ENCODE measurements at regions not wholly inside any gene's neighbourhood (a gene's known extent, or its start where the extent isn't known, plus 50 kb on each side); places are given as distances from the start of the nearest gene placed in this dataset.

- Histone ChIP-seq H3K4me3 (no peak overlapping the region), H3K27me3 (no peaks in the 10 kb centered on the region), H3K36me3 (no peaks in the 10 kb centered on the region), H3K9me3 (no peaks in the 10 kb centered on the region), H3K4me1 (no peaks in the 10 kb centered on the region), H3K27ac (no peak overlapping the region)
- DNase-seq, result no peak
- TF ChIP-seq EP300 (IDR thresholded peaks at IDR 0.05; ENCODE audit: low read depth), result no peak
- no peak for TF ChIP-seq POLR2AphosphoS5 (IDR thresholded peaks at IDR 0.05)
- no peak for TF ChIP-seq POLR2A (IDR thresholded peaks at IDR 0.05)
- TF ChIP-seq CTCF (IDR thresholded peaks at IDR 0.05), result no peak
- WGBS, 2 donors (ENCODE audit: low coverage in 1 of 2), result 83 to 86% methylated on average over 1 to 8 of the region's 8 CpGs
- intact Hi-C loops (cut with DNase I; ENCODE audit: low total_unique reads) (no loop called here), in situ Hi-C loops (cut with MboI; ENCODE audit: low pct_ligation_motif_present in 1 of 4, low pct_unique_long_range_greater_than_20kb in 1 of 4, low sequenced_read_pairs in 3 of 4) (no loop called here)
Measured at GRCh38 chr19:29448046-29448445, 77.7 kb upstream of the VSTM2B start.

GRCh38 chr19:29449371-29449770 lies 76.4 kb upstream of the VSTM2B start:
- 91% methylated on average over 5 of the region's 5 CpGs; no CpG with 5 or more reads in 1 of the 2 donors for WGBS, 2 donors (ENCODE audit: low coverage in 1 of 2)
- TF ChIP-seq POLR2AphosphoS5 (IDR thresholded peaks at IDR 0.05) (no peak), POLR2A (IDR thresholded peaks at IDR 0.05) (no peak), CTCF (IDR thresholded peaks at IDR 0.05) (no peak), EP300 (IDR thresholded peaks at IDR 0.05; ENCODE audit: low read depth) (no peak)
- intact Hi-C loops (cut with DNase I; ENCODE audit: low total_unique reads), result no loop called here

GRCh38 chr19:29450306-29450705 lies 75.5 kb upstream of the VSTM2B start:
- no peak overlapping the region for H3K27ac ChIP-seq
- WGBS, 2 donors (ENCODE audit: low coverage in 1 of 2), result 64 to 69% methylated on average over 4 of the region's 4 CpGs
- TF ChIP-seq CTCF (IDR thresholded peaks at IDR 0.05), result no peak
- no peak for TF ChIP-seq POLR2A (IDR thresholded peaks at IDR 0.05)
- TF ChIP-seq POLR2AphosphoS5 (IDR thresholded peaks at IDR 0.05), result no peak
- no peak for TF ChIP-seq EP300 (IDR thresholded peaks at IDR 0.05; ENCODE audit: low read depth)
- H3K9me3 ChIP-seq, result no peaks in the 10 kb centered on the region
- no peaks in the 10 kb centered on the region for H3K4me1 ChIP-seq
- no peaks in the 10 kb centered on the region for H3K27me3 ChIP-seq
- intact Hi-C loops (cut with DNase I; ENCODE audit: low total_unique reads) (no loop called here), in situ Hi-C loops (cut with MboI; ENCODE audit: low pct_ligation_motif_present in 1 of 4, low pct_unique_long_range_greater_than_20kb in 1 of 4, low sequenced_read_pairs in 3 of 4) (no loop called here)
- H3K4me3 ChIP-seq, result no peak overlapping the region
- no peaks in the 10 kb centered on the region for H3K36me3 ChIP-seq
- DNase-seq, result no peak

More at GRCh38 chr19:29449371-29449770, 76.4 kb upstream of the VSTM2B start:
- H3K4me1 ChIP-seq, result no peaks in the 10 kb centered on the region
- H3K27ac ChIP-seq, result no peak overlapping the region
- no peaks in the 10 kb centered on the region for H3K36me3 ChIP-seq
- no peaks in the 10 kb centered on the region for H3K27me3 ChIP-seq
- no peak for DNase-seq
- H3K4me3 ChIP-seq, result no peak overlapping the region
- in situ Hi-C loops (cut with MboI; ENCODE audit: low pct_ligation_motif_present in 1 of 4, low pct_unique_long_range_greater_than_20kb in 1 of 4, low sequenced_read_pairs in 3 of 4), result no loop called here
- no peaks in the 10 kb centered on the region for H3K9me3 ChIP-seq

- H3K27me3 ChIP-seq, result no peaks in the 10 kb centered on the region
- TF ChIP-seq POLR2A (IDR thresholded peaks at IDR 0.05) (no peak), EP300 (IDR thresholded peaks at IDR 0.05; ENCODE audit: low read depth) (no peak), POLR2AphosphoS5 (IDR thresholded peaks at IDR 0.05) (no peak), CTCF (IDR thresholded peaks at IDR 0.05) (no peak)
- H3K4me3 ChIP-seq, result no peak overlapping the region
- no peaks in the 10 kb centered on the region for H3K9me3 ChIP-seq
- DNase-seq, result no peak
- in situ Hi-C loops (cut with MboI; ENCODE audit: low pct_ligation_motif_present in 1 of 4, low pct_unique_long_range_greater_than_20kb in 1 of 4, low sequenced_read_pairs in 3 of 4) (no loop called here), intact Hi-C loops (cut with DNase I; ENCODE audit: low total_unique reads) (no loop called here)
- no peak overlapping the region for H3K27ac ChIP-seq
- H3K4me1 ChIP-seq, result no peaks in the 10 kb centered on the region
- H3K36me3 ChIP-seq, result no peaks in the 10 kb centered on the region
- 82 to 84% methylated on average over 4 of the region's 4 CpGs for WGBS, 2 donors (ENCODE audit: low coverage in 1 of 2)
Measured at GRCh38 chr19:29450812-29451211, 75.0 kb upstream of the VSTM2B start.
